BJ (cell line): ENCODE measurements at regions not wholly inside any gene's neighbourhood (a gene's known extent, or its start where the extent isn't known, plus 50 kb on each side); places are given as distances from the start of the nearest gene placed in this dataset.

ENCODE experiments used
- CTCF ChIA-PET: fragments of 350-600 bp; formaldehyde crosslinking; extraction: SDS; loops from one replicate; lab custom pipeline; 2021; ENCODE audit warnings: antibody characterized with exemption, inconsistent platforms; lab: Yijun Ruan, JAX
- POLR2A ChIA-PET: fragments of 300-600 bp; sonication (Branson Sonifier 250); formaldehyde crosslinking; extraction: SDS; loops from one replicate; lab custom pipeline; 2021; ENCODE audit warnings: antibody characterized with exemption; lab: Charles Lee
- DNase-seq: peaks from one replicate; pipeline ENCODE4 v3.0.0-alpha.2; 2011; ENCODE audit warnings: low read depth
- H3K27me3 ChIP-seq: 2 replicates; pipeline ENCODE4 v1.6.0; 2011; ENCODE audit warnings: low read length; ENCODE audit not compliant: control insufficient read depth, insufficient read depth
- H3K36me3 ChIP-seq: 2 replicates; pipeline ENCODE4 v1.5.1; 2011; ENCODE audit warnings: low read length; ENCODE audit not compliant: control insufficient read depth, insufficient read depth
- H3K4me3 ChIP-seq: 2 replicates; pipeline ENCODE4 v1.5.1; 2011; ENCODE audit warnings: low read depth, mild to moderate bottlenecking, control low read depth, low read length
- TF ChIP-seq, protein P1 (sequence below): IDR thresholded peaks from 2 replicates; pipeline ENCODE4 v1.5.1; 2011; ENCODE audit warnings: low read depth, mild to moderate bottlenecking, control low read depth, inconsistent platforms, low read length, moderate library complexity; ENCODE audit not compliant: insufficient read depth

DNA sequence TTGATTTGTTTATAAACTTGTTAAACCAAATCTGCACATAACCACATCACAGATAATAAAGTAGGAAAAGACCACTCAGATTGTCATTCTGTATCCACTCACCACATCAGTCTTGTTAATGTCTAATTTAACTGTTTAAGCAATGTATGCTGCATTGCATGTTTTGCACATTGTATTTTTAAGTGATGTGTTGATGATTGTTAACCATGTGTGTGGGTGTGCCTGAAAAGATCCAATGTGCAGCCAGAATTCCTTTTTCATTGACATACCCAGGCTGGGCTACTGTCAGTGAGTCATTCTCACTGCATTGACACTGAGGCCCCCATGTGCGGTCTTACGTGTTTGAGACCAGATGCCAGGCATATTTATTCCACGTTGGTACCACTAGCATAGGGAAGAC lies 167.3 kb downstream of the TRMT11 start:
- DNase-seq: no peak
- ChIA-PET CTCF (no interaction called here), POLR2A (no interaction called here)
- Histone ChIP-seq H3K27me3 (no peaks in the 10 kb centered on the region), H3K36me3 (no peaks in the 10 kb centered on the region), H3K4me3 (no peak overlapping the region)
- TF ChIP-seq, protein P1, sequence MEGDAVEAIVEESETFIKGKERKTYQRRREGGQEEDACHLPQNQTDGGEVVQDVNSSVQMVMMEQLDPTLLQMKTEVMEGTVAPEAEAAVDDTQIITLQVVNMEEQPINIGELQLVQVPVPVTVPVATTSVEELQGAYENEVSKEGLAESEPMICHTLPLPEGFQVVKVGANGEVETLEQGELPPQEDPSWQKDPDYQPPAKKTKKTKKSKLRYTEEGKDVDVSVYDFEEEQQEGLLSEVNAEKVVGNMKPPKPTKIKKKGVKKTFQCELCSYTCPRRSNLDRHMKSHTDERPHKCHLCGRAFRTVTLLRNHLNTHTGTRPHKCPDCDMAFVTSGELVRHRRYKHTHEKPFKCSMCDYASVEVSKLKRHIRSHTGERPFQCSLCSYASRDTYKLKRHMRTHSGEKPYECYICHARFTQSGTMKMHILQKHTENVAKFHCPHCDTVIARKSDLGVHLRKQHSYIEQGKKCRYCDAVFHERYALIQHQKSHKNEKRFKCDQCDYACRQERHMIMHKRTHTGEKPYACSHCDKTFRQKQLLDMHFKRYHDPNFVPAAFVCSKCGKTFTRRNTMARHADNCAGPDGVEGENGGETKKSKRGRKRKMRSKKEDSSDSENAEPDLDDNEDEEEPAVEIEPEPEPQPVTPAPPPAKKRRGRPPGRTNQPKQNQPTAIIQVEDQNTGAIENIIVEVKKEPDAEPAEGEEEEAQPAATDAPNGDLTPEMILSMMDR: no peak

DNA sequence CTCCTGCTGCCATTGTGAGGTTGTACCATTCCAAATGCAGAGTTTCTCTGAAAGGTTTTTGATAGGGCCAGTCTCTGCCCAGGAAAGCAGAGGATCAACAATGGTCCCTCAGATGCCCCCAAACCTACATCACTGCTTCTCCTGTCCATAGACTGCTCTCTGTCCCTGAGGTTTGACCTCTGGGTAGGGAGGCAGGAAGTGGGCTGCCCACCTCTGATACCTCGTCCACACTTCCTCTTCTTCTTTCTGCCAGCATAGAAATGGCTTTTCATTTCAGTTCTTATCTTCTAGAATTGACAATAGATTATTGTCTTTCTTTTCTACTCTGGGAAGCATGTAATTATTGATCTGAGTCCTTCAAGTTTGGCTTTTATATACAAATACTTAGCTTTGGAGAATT lies 170.6 kb downstream of the TRMT11 start:
- no peak for DNase-seq
- ChIA-PET CTCF (no interaction called here), POLR2A (no interaction called here)
- TF ChIP-seq, protein P1: no peak
- no peaks in the 10 kb centered on the region for H3K36me3 ChIP-seq
- H3K27me3 ChIP-seq: no peaks in the 10 kb centered on the region
- no peak overlapping the region for H3K4me3 ChIP-seq

DNA sequence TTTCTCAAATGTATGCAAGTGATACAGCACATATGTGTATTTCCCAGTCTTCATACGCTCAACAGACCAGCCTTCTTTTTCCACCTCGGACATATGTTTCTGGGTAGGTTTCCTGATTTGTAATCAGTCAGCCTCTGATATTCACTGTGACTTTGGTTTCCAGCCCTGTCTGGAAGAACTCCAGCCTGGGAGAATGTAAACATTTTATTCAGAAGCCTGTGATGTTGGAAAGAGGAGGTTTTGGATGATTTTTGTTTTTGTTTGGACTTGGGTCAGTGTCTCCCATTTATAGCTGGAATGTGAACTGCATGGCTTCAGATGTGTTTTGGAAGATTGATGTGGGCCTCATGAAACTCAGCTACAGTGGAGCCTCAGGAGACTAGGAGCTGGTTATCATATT lies 172.2 kb upstream of the CENPW start:
- H3K4me3 ChIP-seq: no peak overlapping the region
- ChIA-PET CTCF (interaction anchor here (2.5 kb wide), 1 partner anchor 10 kb away, joined by 7 read pairs; no protein-coding TSS in a partner anchor), POLR2A (no interaction called here)
- no peak for DNase-seq
- no peaks in the 10 kb centered on the region for H3K27me3 ChIP-seq
- TF ChIP-seq, protein P1: no peak
- no peaks in the 10 kb centered on the region for H3K36me3 ChIP-seq

DNA sequence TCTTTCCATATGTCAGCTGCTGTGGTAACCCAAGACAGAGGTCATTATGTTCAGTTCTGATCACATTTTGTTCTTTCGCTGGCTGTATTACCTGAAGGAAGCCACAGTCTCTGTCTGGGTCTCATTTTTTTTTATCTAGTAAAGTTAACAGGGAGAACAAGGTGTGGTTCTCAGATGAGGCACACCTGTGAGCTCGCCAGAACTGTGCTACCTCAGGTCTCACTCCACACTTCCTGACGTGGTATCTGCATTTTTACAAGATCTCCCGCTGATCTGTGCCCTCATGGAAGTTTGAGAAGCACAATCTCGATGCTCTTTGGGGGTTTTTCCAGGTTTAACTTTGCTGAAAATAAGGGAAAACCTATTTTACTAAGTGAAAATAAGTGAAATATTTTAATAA lies 169.5 kb upstream of the CENPW start:
- TF ChIP-seq, protein P1: no peak
- Histone ChIP-seq H3K4me3 (no peak overlapping the region), H3K27me3 (no peaks in the 10 kb centered on the region), H3K36me3 (no peaks in the 10 kb centered on the region)
- DNase-seq: no peak
- POLR2A ChIA-PET: no interaction called here
- CTCF ChIA-PET: interaction anchor here (1.5 kb wide), 1 partner anchor 92 kb away, joined by 3 read pairs; no protein-coding TSS in a partner anchor

DNA sequence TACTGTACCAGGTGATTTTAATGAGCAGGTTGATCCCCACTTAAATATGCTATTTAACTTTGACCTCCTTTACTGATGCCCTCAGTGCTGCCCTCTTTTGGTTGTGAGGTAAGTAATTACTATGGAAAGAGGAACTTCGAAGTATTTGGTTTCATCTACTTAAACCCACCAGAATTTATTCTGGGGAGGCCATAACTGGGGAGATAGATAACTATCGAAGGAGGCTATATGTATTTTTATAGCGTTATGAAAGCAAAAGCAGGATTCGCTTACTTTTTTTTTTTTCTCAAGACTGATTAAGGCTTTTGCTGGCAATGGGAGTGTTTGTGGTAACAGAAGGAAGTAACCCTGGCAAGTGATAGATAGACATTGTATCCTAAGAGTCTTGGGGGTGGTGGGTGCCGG lies 168.9 kb upstream of the CENPW start:
- DNase-seq: no peak
- ChIA-PET CTCF (interaction anchor here (0.7 kb wide), 1 partner anchor 78 kb away, joined by 3 read pairs; no protein-coding TSS in a partner anchor), POLR2A (no interaction called here)
- Histone ChIP-seq H3K36me3 (no peaks in the 10 kb centered on the region), H3K4me3 (no peak overlapping the region), H3K27me3 (no peaks in the 10 kb centered on the region)
- TF ChIP-seq, protein P1: peak; percentile 54
